ENCODE measurements at regions not wholly inside any gene's neighbourhood (a gene's known extent, or its start where the extent isn't known, plus 50 kb on each side); places are given as distances from the start of the nearest gene placed in this dataset.

GRCh38 chr2:154527962-154528361 lies 170.5 kb upstream of the KCNJ3 start:
- Histone ChIP-seq H4K91ac (ENCODE audit: low read depth, low read length) (no peak overlapping the region), H3K18ac (ENCODE audit: low read length) (no peak overlapping the region), H4K12ac (ENCODE audit: low read depth, low read length) (no peak overlapping the region), H2BK12ac (ENCODE audit: low read length) (no peak overlapping the region), H3K27ac (ENCODE audit: low read depth, low read length) (no peak overlapping the region), H2BK120ac (ENCODE audit: insufficient read depth, low read length, poor library complexity) (no peak overlapping the region), H2AFZ (ENCODE audit: insufficient read depth, low read length, poor library complexity) (no peak overlapping the region), H3K27me3 (ENCODE audit: insufficient read depth, low read length) (no peaks in the 10 kb centered on the region), H3K79me2 (ENCODE audit: control insufficient read depth, insufficient read depth, low read length, poor library complexity) (no peaks in the 10 kb centered on the region), H2BK5ac (ENCODE audit: low read depth, low read length, poor library complexity) (no peak overlapping the region), H3K4me2 (ENCODE audit: low read length) (no peak overlapping the region), H3K9ac (ENCODE audit: low read length) (no peak overlapping the region), H3K9me3 (ENCODE audit: insufficient read depth, low read depth, low read length) (no peaks in the 10 kb centered on the region), H4K8ac (ENCODE audit: low read depth, low read length) (no peak overlapping the region), H3K79me1 (ENCODE audit: low read length) (no peaks in the 10 kb centered on the region), H3K23ac (ENCODE audit: low read length) (no peak overlapping the region), H3K14ac (ENCODE audit: low read length) (no peak overlapping the region), H2AK5ac (ENCODE audit: low read length) (no peak overlapping the region), H3K36me3 (ENCODE audit: control insufficient read depth in 1 of 2, insufficient read depth in 2 of 2, low read length in 2 of 2) (no peaks in the 10 kb centered on the region), H3K4ac (ENCODE audit: low read depth, low read length) (no peak overlapping the region), H3K4me1 (ENCODE audit: control insufficient read depth in 1 of 2, insufficient read depth in 2 of 2, low read length in 2 of 2) (no peaks in the 10 kb centered on the region), H3K4me3 (ENCODE audit: low read depth, low read length) (no peak overlapping the region)
- no CpG with 5 or more reads among the region's 5 CpGs for WGBS (ENCODE audit: extremely low coverage, insufficient coverage, insufficient read length)
- DNase-seq, result no peak

GRCh38 chr2:154532004-154532403 lies 166.5 kb upstream of the KCNJ3 start:
- H3K14ac ChIP-seq (ENCODE audit: low read length), result no peak overlapping the region
- H4K12ac ChIP-seq (ENCODE audit: low read depth, low read length), result no peak overlapping the region
- no peak overlapping the region for H2BK120ac ChIP-seq (ENCODE audit: insufficient read depth, low read length, poor library complexity)
- no peak overlapping the region for H2BK12ac ChIP-seq (ENCODE audit: low read length)
- H3K4me1 ChIP-seq (ENCODE audit: control insufficient read depth in 1 of 2, insufficient read depth in 2 of 2, low read length in 2 of 2), result no peaks in the 10 kb centered on the region
- H3K9ac ChIP-seq (ENCODE audit: low read length), result no peak overlapping the region
- H3K79me2 ChIP-seq (ENCODE audit: control insufficient read depth, insufficient read depth, low read length, poor library complexity), result no peaks in the 10 kb centered on the region
- no CpG with 5 or more reads among the region's 3 CpGs for WGBS (ENCODE audit: extremely low coverage, insufficient coverage, insufficient read length)
- no peak overlapping the region for H3K4me2 ChIP-seq (ENCODE audit: low read length)
- H2BK5ac ChIP-seq (ENCODE audit: low read depth, low read length, poor library complexity), result no peak overlapping the region
- H3K9me3 ChIP-seq (ENCODE audit: insufficient read depth, low read depth, low read length), result no peaks in the 10 kb centered on the region
- no peak overlapping the region for H4K8ac ChIP-seq (ENCODE audit: low read depth, low read length)
- H3K4ac ChIP-seq (ENCODE audit: low read depth, low read length), result no peak overlapping the region
- H4K91ac ChIP-seq (ENCODE audit: low read depth, low read length), result no peak overlapping the region
- H3K79me1 ChIP-seq (ENCODE audit: low read length), result no peaks in the 10 kb centered on the region
- no peak overlapping the region for H3K27ac ChIP-seq (ENCODE audit: low read depth, low read length)
- H3K36me3 ChIP-seq (ENCODE audit: control insufficient read depth in 1 of 2, insufficient read depth in 2 of 2, low read length in 2 of 2), result no peaks in the 10 kb centered on the region
- no peak overlapping the region for H2AK5ac ChIP-seq (ENCODE audit: low read length)
- no peak for DNase-seq
- no peak overlapping the region for H3K4me3 ChIP-seq (ENCODE audit: low read depth, low read length)
- H3K23ac ChIP-seq (ENCODE audit: low read length), result no peak overlapping the region
- no peak overlapping the region for H3K18ac ChIP-seq (ENCODE audit: low read length)
- no peaks in the 10 kb centered on the region for H3K27me3 ChIP-seq (ENCODE audit: insufficient read depth, low read length)
- H2AFZ ChIP-seq (ENCODE audit: insufficient read depth, low read length, poor library complexity), result no peak overlapping the region

GRCh38 chr2:154532763-154533162 lies 165.7 kb upstream of the KCNJ3 start:
- Histone ChIP-seq H3K79me2 (ENCODE audit: control insufficient read depth, insufficient read depth, low read length, poor library complexity) (no peaks in the 10 kb centered on the region), H3K27me3 (ENCODE audit: insufficient read depth, low read length) (no peaks in the 10 kb centered on the region), H3K36me3 (ENCODE audit: control insufficient read depth in 1 of 2, insufficient read depth in 2 of 2, low read length in 2 of 2) (no peaks in the 10 kb centered on the region), H3K14ac (ENCODE audit: low read length) (no peak overlapping the region), H3K4me2 (ENCODE audit: low read length) (no peak overlapping the region), H3K4ac (ENCODE audit: low read depth, low read length) (no peak overlapping the region), H4K91ac (ENCODE audit: low read depth, low read length) (no peak overlapping the region), H2AFZ (ENCODE audit: insufficient read depth, low read length, poor library complexity) (no peak overlapping the region), H3K4me3 (ENCODE audit: low read depth, low read length) (no peak overlapping the region), H3K27ac (ENCODE audit: low read depth, low read length) (no peak overlapping the region), H2BK5ac (ENCODE audit: low read depth, low read length, poor library complexity) (no peak overlapping the region), H2BK12ac (ENCODE audit: low read length) (no peak overlapping the region), H4K8ac (ENCODE audit: low read depth, low read length) (no peak overlapping the region), H3K4me1 (ENCODE audit: control insufficient read depth in 1 of 2, insufficient read depth in 2 of 2, low read length in 2 of 2) (no peaks in the 10 kb centered on the region), H3K9me3 (ENCODE audit: insufficient read depth, low read depth, low read length) (no peaks in the 10 kb centered on the region), H3K79me1 (ENCODE audit: low read length) (no peaks in the 10 kb centered on the region), H3K9ac (ENCODE audit: low read length) (no peak overlapping the region), H3K23ac (ENCODE audit: low read length) (no peak overlapping the region), H3K18ac (ENCODE audit: low read length) (no peak overlapping the region), H4K12ac (ENCODE audit: low read depth, low read length) (no peak overlapping the region), H2BK120ac (ENCODE audit: insufficient read depth, low read length, poor library complexity) (no peak overlapping the region), H2AK5ac (ENCODE audit: low read length) (no peak overlapping the region)
- WGBS (ENCODE audit: extremely low coverage, insufficient coverage, insufficient read length), result no CpG with 5 or more reads among the region's 2 CpGs
- DNase-seq, result no peak

GRCh38 chr2:154533300-154533940 lies 165.1 kb upstream of the KCNJ3 start:
- H3K4ac ChIP-seq (ENCODE audit: low read depth, low read length), result no peak overlapping the region
- no peaks in the 10 kb centered on the region for H3K27me3 ChIP-seq (ENCODE audit: insufficient read depth, low read length)

More at GRCh38 chr2:154533300-154533940, 165.1 kb upstream of the KCNJ3 start:
- H3K18ac ChIP-seq (ENCODE audit: low read length), result no peak overlapping the region
- H2BK5ac ChIP-seq (ENCODE audit: low read depth, low read length, poor library complexity), result no peak overlapping the region
- no peak overlapping the region for H4K91ac ChIP-seq (ENCODE audit: low read depth, low read length)
- no peak overlapping the region for H4K12ac ChIP-seq (ENCODE audit: low read depth, low read length)
- H3K9me3 ChIP-seq (ENCODE audit: insufficient read depth, low read depth, low read length), result no peaks in the 10 kb centered on the region
- H2AK5ac ChIP-seq (ENCODE audit: low read length), result no peak overlapping the region
- no peak overlapping the region for H4K8ac ChIP-seq (ENCODE audit: low read depth, low read length)
- no peaks in the 10 kb centered on the region for H3K4me1 ChIP-seq (ENCODE audit: control insufficient read depth in 1 of 2, insufficient read depth in 2 of 2, low read length in 2 of 2)
- no peak overlapping the region for H3K4me3 ChIP-seq (ENCODE audit: low read depth, low read length)
- no peak overlapping the region for H3K14ac ChIP-seq (ENCODE audit: low read length)
- no peaks in the 10 kb centered on the region for H3K36me3 ChIP-seq (ENCODE audit: control insufficient read depth in 1 of 2, insufficient read depth in 2 of 2, low read length in 2 of 2)
- H3K27ac ChIP-seq (ENCODE audit: low read depth, low read length), result no peak overlapping the region
- no peak for DNase-seq
- H3K9ac ChIP-seq (ENCODE audit: low read length), result no peak overlapping the region
- no CpG with 5 or more reads among the region's 7 CpGs for WGBS (ENCODE audit: extremely low coverage, insufficient coverage, insufficient read length)
- H3K4me2 ChIP-seq (ENCODE audit: low read length), result no peak overlapping the region
- no peak overlapping the region for H2BK12ac ChIP-seq (ENCODE audit: low read length)
- H3K79me1 ChIP-seq (ENCODE audit: low read length), result no peaks in the 10 kb centered on the region
- no peak overlapping the region for H2BK120ac ChIP-seq (ENCODE audit: insufficient read depth, low read length, poor library complexity)
- no peak overlapping the region for H3K23ac ChIP-seq (ENCODE audit: low read length)
- no peak overlapping the region for H2AFZ ChIP-seq (ENCODE audit: insufficient read depth, low read length, poor library complexity)
- H3K79me2 ChIP-seq (ENCODE audit: control insufficient read depth, insufficient read depth, low read length, poor library complexity), result no peaks in the 10 kb centered on the region

All from trophoblast cell (in vitro differentiated cells and primary cell).